T-helper 2 cell treated with Interferon-gamma antibody and Interleukin-4, amounts not matched to agents 100 ng/mL and 5 ng/mL, for 36 hours (primary cell): ENCODE measurements at regions not wholly inside any gene's neighbourhood (a gene's known extent, or its start where the extent isn't known, plus 50 kb on each side); places are given as distances from the start of the nearest gene placed in this dataset.
"Not testable (repeated sequence)": the region's sequence is repeated elsewhere in the genome, so short reads cannot be mapped to it uniquely, and the experiment has no call there.

Source experiments
- intact Hi-C: fragments of 100-400 bp; cut with micrococcal nuclease; formaldehyde crosslinking; loops from one replicate; pipeline ENCODE4 v1.15.1; 2023

- intact Hi-C loops = no loop called here
Measured at GRCh38 chr16:65260746-65261145, 138.9 kb upstream of the CDH11 start.

- intact Hi-C loops = no loop called here
Measured at GRCh38 chr16:65254144-65254543, 132.3 kb upstream of the CDH11 start.

GRCh38 chr16:65249768-65250167 lies 127.9 kb upstream of the CDH11 start:
- intact Hi-C loops = no loop called here

GRCh38 chr16:65244787-65245186 lies 122.9 kb upstream of the CDH11 start:
- intact Hi-C loops = no loop called here

- intact Hi-C loops = no loop called here
Measured at GRCh38 chr16:65235339-65236177, 113.7 kb upstream of the CDH11 start.

GRCh38 chr16:65234721-65235320 lies 113.0 kb upstream of the CDH11 start:
- intact Hi-C loops = not testable (repeated sequence)

GRCh38 chr16:65229191-65229662 lies 107.4 kb upstream of the CDH11 start:
- intact Hi-C loops = no loop called here

- intact Hi-C loops = no loop called here
Measured at GRCh38 chr16:65227150-65227835, 105.4 kb upstream of the CDH11 start.

GRCh38 chr16:65226077-65226476 lies 104.2 kb upstream of the CDH11 start:
- intact Hi-C loops = no loop called here

- intact Hi-C loops = no loop called here
Measured at GRCh38 chr16:65225488-65225887, 103.6 kb upstream of the CDH11 start.

- intact Hi-C loops = no loop called here
Measured at GRCh38 chr16:65224994-65225393, 103.1 kb upstream of the CDH11 start.

GRCh38 chr16:65224471-65224870 lies 102.6 kb upstream of the CDH11 start:
- intact Hi-C loops = no loop called here

- intact Hi-C loops = no loop called here
Measured at GRCh38 chr16:65223335-65223734, 101.5 kb upstream of the CDH11 start.

GRCh38 chr16:65222536-65222935 lies 100.7 kb upstream of the CDH11 start:
- intact Hi-C loops = no loop called here

- intact Hi-C loops = no loop called here
Measured at GRCh38 chr16:65222049-65222448, 100.2 kb upstream of the CDH11 start.

GRCh38 chr16:65219786-65220185 lies 97.9 kb upstream of the CDH11 start:
- intact Hi-C loops = no loop called here

GRCh38 chr16:65218348-65218747 lies 96.5 kb upstream of the CDH11 start:
- intact Hi-C loops = no loop called here

GRCh38 chr16:65213866-65214595 lies 92.2 kb upstream of the CDH11 start:
- intact Hi-C loops = no loop called here

- intact Hi-C loops = no loop called here
Measured at GRCh38 chr16:65212791-65213190, 90.9 kb upstream of the CDH11 start.

- intact Hi-C loops = no loop called here
Measured at GRCh38 chr16:65212240-65212639, 90.4 kb upstream of the CDH11 start.

GRCh38 chr16:65202461-65202860 lies 80.6 kb upstream of the CDH11 start:
- intact Hi-C loops = no loop called here

- intact Hi-C loops = no loop called here
Measured at GRCh38 chr16:65201511-65201910, 79.6 kb upstream of the CDH11 start.
